Testis (tissue), 2 donors: ENCODE measurements at regions not wholly inside any gene's neighbourhood (a gene's known extent, or its start where the extent isn't known, plus 50 kb on each side); places are given as distances from the start of the nearest gene placed in this dataset.

Source experiments
- DNase-seq: peaks from one replicate; pipeline ENCODE4 v3.0.0-alpha.2; 2019
- H3K27ac ChIP-seq, 2 donors: fragments of 200-600 bp; sonication (generic); one replicate each; pipeline ENCODE4 v1.5.1; 2019
- H3K27me3 ChIP-seq: fragments of 200-600 bp; sonication (generic); one replicate; pipeline ENCODE4 v1.5.1; 2019
- H3K36me3 ChIP-seq: fragments of 200-600 bp; sonication (generic); one replicate; pipeline ENCODE4 v1.5.1; 2017; ENCODE audit warnings: low read depth; ENCODE audit errors: missing control alignments
- H3K4me1 ChIP-seq: fragments of 200-600 bp; sonication (generic); one replicate; pipeline ENCODE4 v1.5.1; 2019
- H3K4me3 ChIP-seq, 2 donors: fragments of 200-600 bp; sonication (generic); one replicate each; pipeline ENCODE4 v1.5.1; 2017 to 2019
- H3K9me3 ChIP-seq: fragments of 200-600 bp; sonication (generic); one replicate; pipeline ENCODE4 v1.5.1; 2017
- POLR2A ChIP-seq: fragments of 450-650 bp; IDR thresholded peaks from one replicate; pipeline ENCODE4 v1.6.1; 2017; ENCODE audit warnings: antibody characterized with exemption, mild to moderate bottlenecking, moderate library complexity
- WGBS, 2 donors: methylation state at CpG; one replicate each; pipeline ENCODE4 v1.1.5; 2018; 5-methylcytosine and 5-hydroxymethylcytosine counted together
- intact Hi-C: fragments of 100-400 bp; cut with DNase I; formaldehyde crosslinking; loops from one replicate; pipeline ENCODE4 v1.15.1; 2023; ENCODE audit warnings: low total_unique reads
- TF ChIP-seq, protein P1 (sequence below), 3 experiments: fragments of 450-650 bp in 2 of 3; fragments of 200-600 bp in 1 of 3; sonication (generic) in 1 of 3; IDR thresholded peaks; one replicate each; pipeline ENCODE4 v1.5.1; 2016 to 2019; ENCODE audit warnings: antibody characterized with exemption in 3 of 3, mild to moderate bottlenecking in 2 of 3, moderate library complexity in 1 of 3

DNA sequence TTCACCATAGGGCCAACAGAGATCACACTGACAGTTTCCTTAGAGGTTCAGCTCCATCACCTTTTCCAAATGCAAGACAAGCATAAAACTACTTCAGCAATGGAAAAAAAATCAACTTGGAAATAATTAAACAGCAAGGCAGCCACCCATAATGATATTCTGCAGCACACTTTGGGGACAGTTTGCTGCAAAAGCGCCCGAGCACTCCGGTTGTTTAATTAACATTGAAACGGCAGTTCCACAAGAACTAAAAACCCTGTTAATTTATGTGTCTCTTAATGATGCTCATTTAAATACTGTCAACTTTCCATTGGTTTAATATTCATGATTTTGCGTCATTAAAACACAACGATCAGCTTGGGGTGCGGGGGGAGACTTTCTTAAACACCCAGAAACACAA is 153.2 kb downstream of the ELAVL4 start:
- no peaks in the 10 kb centered on the region for H3K27me3 ChIP-seq
- DNase-seq: no peak
- H3K4me1 ChIP-seq: no peaks in the 10 kb centered on the region
- TF ChIP-seq POLR2A: no peak
- TF ChIP-seq, protein P1, sequence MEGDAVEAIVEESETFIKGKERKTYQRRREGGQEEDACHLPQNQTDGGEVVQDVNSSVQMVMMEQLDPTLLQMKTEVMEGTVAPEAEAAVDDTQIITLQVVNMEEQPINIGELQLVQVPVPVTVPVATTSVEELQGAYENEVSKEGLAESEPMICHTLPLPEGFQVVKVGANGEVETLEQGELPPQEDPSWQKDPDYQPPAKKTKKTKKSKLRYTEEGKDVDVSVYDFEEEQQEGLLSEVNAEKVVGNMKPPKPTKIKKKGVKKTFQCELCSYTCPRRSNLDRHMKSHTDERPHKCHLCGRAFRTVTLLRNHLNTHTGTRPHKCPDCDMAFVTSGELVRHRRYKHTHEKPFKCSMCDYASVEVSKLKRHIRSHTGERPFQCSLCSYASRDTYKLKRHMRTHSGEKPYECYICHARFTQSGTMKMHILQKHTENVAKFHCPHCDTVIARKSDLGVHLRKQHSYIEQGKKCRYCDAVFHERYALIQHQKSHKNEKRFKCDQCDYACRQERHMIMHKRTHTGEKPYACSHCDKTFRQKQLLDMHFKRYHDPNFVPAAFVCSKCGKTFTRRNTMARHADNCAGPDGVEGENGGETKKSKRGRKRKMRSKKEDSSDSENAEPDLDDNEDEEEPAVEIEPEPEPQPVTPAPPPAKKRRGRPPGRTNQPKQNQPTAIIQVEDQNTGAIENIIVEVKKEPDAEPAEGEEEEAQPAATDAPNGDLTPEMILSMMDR (IDR thresholded peaks at IDR 0.05): no peak
- WGBS, 2 donors: 88 to 90% methylated on average over 7 of the region's 7 CpGs
- intact Hi-C loops: no loop called here
- no peaks in the 10 kb centered on the region for H3K9me3 ChIP-seq
- H3K4me3 ChIP-seq: no peak overlapping the region
- no peaks in the 10 kb centered on the region for H3K36me3 ChIP-seq
- H3K27ac ChIP-seq: no peak overlapping the region

DNA sequence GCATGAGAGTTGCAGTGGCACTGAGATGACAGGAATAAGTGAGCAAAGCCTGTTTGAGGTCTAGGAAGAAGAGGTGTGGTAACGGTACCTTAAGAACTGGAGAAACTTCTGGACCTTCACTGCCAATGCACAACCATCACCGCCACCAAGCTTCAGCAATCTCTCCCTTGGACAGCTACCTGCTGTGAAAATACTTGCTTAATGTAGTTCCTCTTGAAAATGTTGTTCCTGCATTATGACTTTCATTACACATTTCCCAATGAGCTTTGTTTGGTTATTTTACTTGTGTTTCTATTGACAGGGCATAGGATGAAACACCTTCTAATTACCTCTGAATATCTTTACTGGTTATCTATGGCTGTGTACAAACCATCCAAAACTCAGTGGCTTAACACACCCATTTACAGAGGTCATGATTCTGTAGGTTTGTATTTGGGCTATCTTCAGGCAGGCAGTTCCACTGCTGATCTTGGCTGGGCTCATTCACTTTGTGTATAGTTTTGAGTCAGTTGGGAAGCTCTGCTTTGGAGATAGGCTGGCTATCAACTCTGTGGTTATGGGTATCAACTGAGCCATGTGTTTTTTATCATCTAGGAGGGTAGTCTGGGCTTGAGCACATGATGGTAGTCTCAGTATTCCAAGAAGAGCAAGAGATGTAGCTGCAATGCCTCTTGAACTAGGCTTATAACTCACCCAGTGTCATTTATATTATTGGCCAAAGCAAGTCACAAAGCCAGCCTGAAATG is 149.4 kb downstream of the ELAVL4 start:
- H3K27ac ChIP-seq: no peak overlapping the region
- no peak overlapping the region for H3K4me3 ChIP-seq
- no peaks in the 10 kb centered on the region for H3K9me3 ChIP-seq
- H3K27me3 ChIP-seq: no peaks in the 10 kb centered on the region
- intact Hi-C loops: no loop called here
- no peak for TF ChIP-seq POLR2A
- TF ChIP-seq, protein P1 (IDR thresholded peaks at IDR 0.05): no peak
- no peak for DNase-seq
- H3K36me3 ChIP-seq: no peaks in the 10 kb centered on the region
- 76 to 82% methylated on average over 2 of the region's 2 CpGs for WGBS, 2 donors
- no peaks in the 10 kb centered on the region for H3K4me1 ChIP-seq

GRCh38 chr1:50257029-50257428 is 148.3 kb downstream of the ELAVL4 start:
- DNase-seq: no peak
- Histone ChIP-seq H3K36me3 (no peaks in the 10 kb centered on the region), H3K4me3 (no peak overlapping the region), H3K4me1 (no peaks in the 10 kb centered on the region), H3K9me3 (no peaks in the 10 kb centered on the region), H3K27me3 (no peaks in the 10 kb centered on the region), H3K27ac (no peak overlapping the region)
- TF ChIP-seq, protein P1 (IDR thresholded peaks at IDR 0.05): no peak
- no peak for TF ChIP-seq POLR2A
- 90 to 97% methylated on average over 1 of the region's 1 CpG for WGBS, 2 donors
- intact Hi-C loops: no loop called here
